ENCODE measurements at regions not wholly inside any gene's neighbourhood (a gene's known extent, or its start where the extent isn't known, plus 50 kb on each side); places are given as distances from the start of the nearest gene placed in this dataset.

- no peak overlapping the region for H3K4me3 ChIP-seq (ENCODE audit: low read length)
- H3K27me3 ChIP-seq (ENCODE audit: control insufficient read depth in 2 of 2, insufficient read depth in 2 of 2, low read length in 2 of 2), result no peaks in the 10 kb centered on the region
- intact Hi-C loops (cut with micrococcal nuclease), result no loop called here
- Mint-ChIP-seq H3K27ac (no peak overlapping the region), H3K4me1 (peaks cover 5 to 13% (median 12%) of the 10 kb centered on the region in 7 donors), H3K4me3 (no peak overlapping the region), H3K9me3 (no peaks in the 10 kb centered on the region), H3K36me3 (no peaks in the 10 kb centered on the region), H3K27me3 (peaks cover 0 to 7% (median 3%) of the 10 kb centered on the region in 5 donors)
- POLR2A ChIA-PET, result no interaction called here
- H3K36me3 ChIP-seq (ENCODE audit: control insufficient read depth in 2 of 3, insufficient read depth in 3 of 3, low read length in 3 of 3), result no peaks in the 10 kb centered on the region
- CTCF ChIA-PET, result no interaction called here
- H3K4me1 ChIP-seq (ENCODE audit: control insufficient read depth in 2 of 2, insufficient read depth in 2 of 2, low read length in 2 of 2), result peaks cover 0 to 17% of the 10 kb centered on the region in 2 donors
- ATAC-seq, result no peak
- no peaks in the 10 kb centered on the region for H3K9me3 ChIP-seq (ENCODE audit: control insufficient read depth in 2 of 3, low read length in 3 of 3)
- DNase-seq, result no peak
- no peak overlapping the region for H3K27ac ChIP-seq (ENCODE audit: low read depth, low read length)
Measured at GRCh38 chr1:232529747-232530146, 100.2 kb downstream of the SIPA1L2 start.

GRCh38 chr1:232528472-232529089 lies 101.4 kb downstream of the SIPA1L2 start:
- DNase-seq (no peak), ATAC-seq (peak; percentile 76)
- Mint-ChIP-seq H3K4me3 (peak overlapping the region in 1 of 10 donors; percentile 54), H3K27me3 (peaks cover 0 to 8% (median 3%) of the 10 kb centered on the region in 5 donors), H3K36me3 (no peaks in the 10 kb centered on the region), H3K4me1 (peaks cover 5 to 13% (median 12%) of the 10 kb centered on the region in 7 donors), H3K9me3 (no peaks in the 10 kb centered on the region), H3K27ac (peak overlapping the region in 3 of 9 donors; percentile 5 to 69 (median 41))
- peaks cover 0 to 17% of the 10 kb centered on the region in 2 donors for H3K4me1 ChIP-seq (ENCODE audit: control insufficient read depth in 2 of 2, insufficient read depth in 2 of 2, low read length in 2 of 2)
- CTCF ChIA-PET, result no interaction called here
- no peaks in the 10 kb centered on the region for H3K27me3 ChIP-seq (ENCODE audit: control insufficient read depth in 2 of 2, insufficient read depth in 2 of 2, low read length in 2 of 2)
- POLR2A ChIA-PET, result no interaction called here
- no peaks in the 10 kb centered on the region for H3K36me3 ChIP-seq (ENCODE audit: control insufficient read depth in 2 of 3, insufficient read depth in 3 of 3, low read length in 3 of 3)
- H3K9me3 ChIP-seq (ENCODE audit: control insufficient read depth in 2 of 3, low read length in 3 of 3), result no peaks in the 10 kb centered on the region
- no peak overlapping the region for H3K27ac ChIP-seq (ENCODE audit: low read depth, low read length)
- intact Hi-C loops (cut with micrococcal nuclease), result no loop called here
- H3K4me3 ChIP-seq (ENCODE audit: low read length), result no peak overlapping the region

GRCh38 chr1:232524056-232524455 lies 105.9 kb downstream of the SIPA1L2 start:
- H3K27ac ChIP-seq (ENCODE audit: low read depth, low read length), result no peak overlapping the region
- Mint-ChIP-seq H3K36me3 (no peaks in the 10 kb centered on the region), H3K27ac (no peak overlapping the region), H3K9me3 (no peaks in the 10 kb centered on the region), H3K4me3 (no peak overlapping the region), H3K4me1 (peaks cover 4 to 9% (median 9%) of the 10 kb centered on the region in 7 donors), H3K27me3 (peaks cover 0 to 25% (median 8%) of the 10 kb centered on the region in 5 donors)
- intact Hi-C loops (cut with micrococcal nuclease), result no loop called here
- H3K4me3 ChIP-seq (ENCODE audit: low read length), result no peak overlapping the region
- no peaks in the 10 kb centered on the region for H3K36me3 ChIP-seq (ENCODE audit: control insufficient read depth in 2 of 3, insufficient read depth in 3 of 3, low read length in 3 of 3)
- ChIA-PET POLR2A (no interaction called here), CTCF (no interaction called here)
- H3K9me3 ChIP-seq (ENCODE audit: control insufficient read depth in 2 of 3, low read length in 3 of 3), result no peaks in the 10 kb centered on the region
- ATAC-seq (no peak), DNase-seq (no peak)
- peaks cover 0 to 16% of the 10 kb centered on the region in 2 donors for H3K4me1 ChIP-seq (ENCODE audit: control insufficient read depth in 2 of 2, insufficient read depth in 2 of 2, low read length in 2 of 2)
- H3K27me3 ChIP-seq (ENCODE audit: control insufficient read depth in 2 of 2, insufficient read depth in 2 of 2, low read length in 2 of 2), result no peaks in the 10 kb centered on the region

- Mint-ChIP-seq H3K4me3 (no peak overlapping the region), H3K27me3 (peaks cover 0 to 29% (median 13%) of the 10 kb centered on the region in 5 donors), H3K36me3 (no peaks in the 10 kb centered on the region), H3K4me1 (peaks cover 0 to 4% (median 0%) of the 10 kb centered on the region in 7 donors), H3K9me3 (no peaks in the 10 kb centered on the region), H3K27ac (no peak overlapping the region)
- Histone ChIP-seq H3K4me1 (ENCODE audit: control insufficient read depth in 2 of 2, insufficient read depth in 2 of 2, low read length in 2 of 2) (peaks cover 0 to 7% of the 10 kb centered on the region in 2 donors), H3K9me3 (ENCODE audit: control insufficient read depth in 2 of 3, low read length in 3 of 3) (no peaks in the 10 kb centered on the region), H3K4me3 (ENCODE audit: low read length) (no peak overlapping the region), H3K36me3 (ENCODE audit: control insufficient read depth in 2 of 3, insufficient read depth in 3 of 3, low read length in 3 of 3) (no peaks in the 10 kb centered on the region), H3K27ac (ENCODE audit: low read depth, low read length) (no peak overlapping the region), H3K27me3 (ENCODE audit: control insufficient read depth in 2 of 2, insufficient read depth in 2 of 2, low read length in 2 of 2) (no peaks in the 10 kb centered on the region)
- ATAC-seq (no peak), DNase-seq (no peak)
- ChIA-PET POLR2A (no interaction called here), CTCF (no interaction called here)
- intact Hi-C loops (cut with micrococcal nuclease), result no loop called here
Measured at GRCh38 chr1:232522189-232522588, 107.7 kb downstream of the SIPA1L2 start.

- H3K9me3 ChIP-seq (ENCODE audit: control insufficient read depth in 2 of 3, low read length in 3 of 3), result no peaks in the 10 kb centered on the region
- ATAC-seq (no peak), DNase-seq (no peak)
- POLR2A ChIA-PET, result no interaction called here
- CTCF ChIA-PET, result no interaction called here
- Mint-ChIP-seq H3K27ac (no peak overlapping the region), H3K9me3 (no peaks in the 10 kb centered on the region), H3K27me3 (peaks cover 0 to 30% (median 13%) of the 10 kb centered on the region in 5 donors), H3K4me3 (no peak overlapping the region), H3K4me1 (peaks cover 0 to 4% (median 0%) of the 10 kb centered on the region in 7 donors), H3K36me3 (no peaks in the 10 kb centered on the region)
- H3K27ac ChIP-seq (ENCODE audit: low read depth, low read length), result no peak overlapping the region
- no peaks in the 10 kb centered on the region for H3K36me3 ChIP-seq (ENCODE audit: control insufficient read depth in 2 of 3, insufficient read depth in 3 of 3, low read length in 3 of 3)
- intact Hi-C loops (cut with micrococcal nuclease), result no loop called here
- peaks cover 0 to 7% of the 10 kb centered on the region in 2 donors for H3K4me1 ChIP-seq (ENCODE audit: control insufficient read depth in 2 of 2, insufficient read depth in 2 of 2, low read length in 2 of 2)
- H3K4me3 ChIP-seq (ENCODE audit: low read length), result no peak overlapping the region
- H3K27me3 ChIP-seq (ENCODE audit: control insufficient read depth in 2 of 2, insufficient read depth in 2 of 2, low read length in 2 of 2), result no peaks in the 10 kb centered on the region
Measured at GRCh38 chr1:232521660-232522059, 108.3 kb downstream of the SIPA1L2 start.

- H3K4me1 Mint-ChIP-seq, result peaks cover 0 to 4% (median 0%) of the 10 kb centered on the region in 7 donors
- no peaks in the 10 kb centered on the region for H3K9me3 Mint-ChIP-seq
- intact Hi-C loops (cut with micrococcal nuclease), result no loop called here
- H3K36me3 Mint-ChIP-seq, result no peaks in the 10 kb centered on the region
- Histone ChIP-seq H3K36me3 (ENCODE audit: control insufficient read depth in 2 of 3, insufficient read depth in 3 of 3, low read length in 3 of 3) (no peaks in the 10 kb centered on the region), H3K4me3 (ENCODE audit: low read length) (no peak overlapping the region), H3K9me3 (ENCODE audit: control insufficient read depth in 2 of 3, low read length in 3 of 3) (no peaks in the 10 kb centered on the region), H3K4me1 (ENCODE audit: control insufficient read depth in 2 of 2, insufficient read depth in 2 of 2, low read length in 2 of 2) (peaks cover 0 to 7% of the 10 kb centered on the region in 2 donors), H3K27me3 (ENCODE audit: control insufficient read depth in 2 of 2, insufficient read depth in 2 of 2, low read length in 2 of 2) (no peaks in the 10 kb centered on the region), H3K27ac (ENCODE audit: low read depth, low read length) (no peak overlapping the region)
- peaks cover 0 to 30% (median 20%) of the 10 kb centered on the region in 5 donors for H3K27me3 Mint-ChIP-seq
- no peak for DNase-seq
- ChIA-PET CTCF (no interaction called here), POLR2A (no interaction called here)
- no peak overlapping the region for H3K4me3 Mint-ChIP-seq
- H3K27ac Mint-ChIP-seq, result no peak overlapping the region
- no peak for ATAC-seq
Measured at GRCh38 chr1:232519186-232519585, 110.7 kb downstream of the SIPA1L2 start.

GRCh38 chr1:232518349-232518748 lies 111.6 kb downstream of the SIPA1L2 start:
- POLR2A ChIA-PET, result no interaction called here
- H3K9me3 ChIP-seq (ENCODE audit: control insufficient read depth in 2 of 3, low read length in 3 of 3), result no peaks in the 10 kb centered on the region
- no peak for ATAC-seq
- Mint-ChIP-seq H3K27ac (no peak overlapping the region), H3K4me3 (no peak overlapping the region), H3K36me3 (no peaks in the 10 kb centered on the region), H3K9me3 (no peaks in the 10 kb centered on the region), H3K4me1 (peaks cover 0 to 4% (median 0%) of the 10 kb centered on the region in 7 donors), H3K27me3 (peaks cover 0 to 25% (median 20%) of the 10 kb centered on the region in 5 donors)
- no peaks in the 10 kb centered on the region for H3K27me3 ChIP-seq (ENCODE audit: control insufficient read depth in 2 of 2, insufficient read depth in 2 of 2, low read length in 2 of 2)
- intact Hi-C loops (cut with micrococcal nuclease), result no loop called here
- no peaks in the 10 kb centered on the region for H3K36me3 ChIP-seq (ENCODE audit: control insufficient read depth in 2 of 3, insufficient read depth in 3 of 3, low read length in 3 of 3)
- DNase-seq, result no peak
- CTCF ChIA-PET, result no interaction called here
- no peak overlapping the region for H3K4me3 ChIP-seq (ENCODE audit: low read length)
- peaks cover 0 to 7% of the 10 kb centered on the region in 2 donors for H3K4me1 ChIP-seq (ENCODE audit: control insufficient read depth in 2 of 2, insufficient read depth in 2 of 2, low read length in 2 of 2)
- no peak overlapping the region for H3K27ac ChIP-seq (ENCODE audit: low read depth, low read length)

All from naive thymus-derived CD4-positive, alpha-beta T cell (primary cell).